Heart left ventricle (tissue), 16 donors: ENCODE measurements at regions not wholly inside any gene's neighbourhood (a gene's known extent, or its start where the extent isn't known, plus 50 kb on each side); places are given as distances from the start of the nearest gene placed in this dataset.

Source experiments
- ATAC-seq, 4 donors: fragments of 200-7000 bp; cut with Tn5 transposase; one replicate each; pipeline ENCODE4 v1.9.1; 2020 to 2022; ENCODE audit warnings: moderate library complexity in 4 of 4, mild to moderate bottlenecking in 3 of 4, moderate number of reproducible peaks in 1 of 4
- DNase-seq, 5 donors: peaks; one replicate each; pipeline ENCODE4 v3.0.0-alpha.2; 2020
- H3K27ac ChIP-seq, 12 donors: fragments of 200-600 bp; sonication (generic) in 4 of 12; one replicate each; pipeline versions ENCODE4 v1.5.0 to v1.8.0; 2016 to 2022; ENCODE audit warnings: mild to moderate bottlenecking in 2 of 12
- H3K27me3 ChIP-seq, 9 donors: fragments of 200-600 bp; sonication (generic) in 2 of 9; one replicate each; pipeline versions ENCODE4 v1.5.1 to v1.8.0; 2016 to 2022; ENCODE audit warnings: mild to moderate bottlenecking in 3 of 9
- H3K36me3 ChIP-seq, 9 donors: fragments of 200-600 bp; sonication (generic) in 2 of 9; one replicate each; pipeline versions ENCODE4 v1.5.0 to v1.8.0; 2018 to 2022; ENCODE audit warnings: mild to moderate bottlenecking in 2 of 9
- H3K4me1 ChIP-seq, 12 donors: fragments of 200-600 bp; sonication (generic) in 4 of 12; one replicate each; pipeline versions ENCODE4 v1.5.0 to v1.8.0; 2016 to 2022; ENCODE audit warnings: mild to moderate bottlenecking in 3 of 12
- H3K4me3 ChIP-seq, 12 donors: fragments of 200-600 bp; sonication (generic) in 4 of 12; one replicate each; pipeline versions ENCODE4 v1.5.0 to v1.8.0; 2017 to 2022; ENCODE audit warnings: mild to moderate bottlenecking in 9 of 12, moderate library complexity in 4 of 12
- H3K9me3 ChIP-seq, 12 donors: fragments of 200-600 bp; sonication (generic) in 4 of 12; one replicate each; pipeline versions ENCODE4 v1.5.0 to v1.8.0; 2016 to 2022; ENCODE audit warnings: mild to moderate bottlenecking in 1 of 12
- POLR2A ChIP-seq, 2 donors: fragments of 450-650 bp; IDR thresholded peaks; one replicate each; pipeline ENCODE4 v1.6.1; 2017; ENCODE audit warnings: antibody characterized with exemption in 2 of 2, mild to moderate bottlenecking in 2 of 2, moderate library complexity in 2 of 2
- WGBS, 4 donors: extraction: QIAGEN DNeasy Blood & Tissue Kit in 2 of 4; methylation state at CpG; one replicate each; pipeline versions ENCODE4 v1.1.5 to v1.1.7; 2013 to 2018; 5-methylcytosine and 5-hydroxymethylcytosine counted together
- intact Hi-C, 10 donors: fragments of 100-400 bp; cut with DNase I; formaldehyde crosslinking; loops; one replicate each; pipeline versions ENCODE4 v1.11.1 to v1.14.2; 2022
- TF ChIP-seq, protein P1 (sequence below), 12 donors: fragments of 200-600 bp; sonication (generic) in 4 of 12; IDR thresholded peaks; one replicate each; pipeline versions ENCODE4 v1.5.0 to v1.8.0; 2018 to 2022; ENCODE audit warnings: antibody characterized with exemption in 12 of 12, mild to moderate bottlenecking in 5 of 12
- donor health status: ischemic (EF 13 %, LVEDD 7.1; RV severe dilation, severe dysfunction).
- donor health status: healthy with polysubstance abuse.
- donor health status: DM: no; HTN: yes; CAD: no.
- donor health status: DM: no; HTN: no; CAD: no.
- donor health status: ischemic (EF 25% LVEDD 6.9; RV normal size, moderate dysfunction).
- donor health status: ischemic (EF 25% LVEDD 5.7; RV mildly dilated, moderate dysfunction).
- donor health status: healthy.
- donor health status: DM: yes; HTN: yes; CAD: no.
- donor health status: ischemic (EF 35%, LVEDD 5.7; RV mildly dilated, moderate dysfunction).
- donor health status: nonischemic (EF 11% LVEDD 7.7; RV severe dilation, severe dysfunction).
- donor health status: DM: yes; HTN: yes; CAD: no.
- donor health status: PGD.
- donor health status: ischemic (EF 29% LVEDD 5.4; RV normal size, mild dysfunction).
- donor health status: nonischemic (EF 23%, LVEDD 6.1; RV moderate dilation, normal function).

DNA sequence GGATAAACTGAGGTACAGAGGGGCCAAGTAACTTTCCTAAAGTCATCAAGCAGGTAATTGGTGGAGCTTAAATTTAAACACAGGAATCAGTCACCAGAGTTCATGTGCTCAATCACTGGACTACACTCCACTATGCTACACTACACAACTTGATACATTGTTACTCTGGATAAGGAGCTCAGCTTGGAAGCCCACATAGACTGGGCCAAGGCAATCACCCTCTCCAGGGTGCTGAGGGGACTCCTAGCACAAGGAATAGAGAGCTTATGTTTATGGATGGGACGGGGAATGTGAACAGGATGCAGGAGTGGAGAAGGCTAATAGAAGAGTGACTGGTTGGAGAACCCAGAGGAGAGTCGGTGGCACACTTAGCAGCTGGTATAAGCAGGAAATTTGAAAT is 113.5 kb upstream of the NFIB start:
- Histone ChIP-seq H3K27me3 (no peaks in the 10 kb centered on the region), H3K27ac (no peak overlapping the region), H3K9me3 (no peaks in the 10 kb centered on the region), H3K4me3 (no peak overlapping the region), H3K36me3 (no peaks in the 10 kb centered on the region), H3K4me1 (peaks cover 0 to 26% (median 9%) of the 10 kb centered on the region in 12 donors)
- intact Hi-C loops, result loop anchor here in 5 of 10 donors (5.0 to 10.0 kb wide), 5 partner anchors 75 to 1080 kb away; no protein-coding TSS in a partner anchor
- WGBS, 4 donors, result 88 to 98% (median 93%) methylated on average over 2 of the region's 2 CpGs
- TF ChIP-seq POLR2A (IDR thresholded peaks at IDR 0.05), result no peak
- TF ChIP-seq, protein P1, sequence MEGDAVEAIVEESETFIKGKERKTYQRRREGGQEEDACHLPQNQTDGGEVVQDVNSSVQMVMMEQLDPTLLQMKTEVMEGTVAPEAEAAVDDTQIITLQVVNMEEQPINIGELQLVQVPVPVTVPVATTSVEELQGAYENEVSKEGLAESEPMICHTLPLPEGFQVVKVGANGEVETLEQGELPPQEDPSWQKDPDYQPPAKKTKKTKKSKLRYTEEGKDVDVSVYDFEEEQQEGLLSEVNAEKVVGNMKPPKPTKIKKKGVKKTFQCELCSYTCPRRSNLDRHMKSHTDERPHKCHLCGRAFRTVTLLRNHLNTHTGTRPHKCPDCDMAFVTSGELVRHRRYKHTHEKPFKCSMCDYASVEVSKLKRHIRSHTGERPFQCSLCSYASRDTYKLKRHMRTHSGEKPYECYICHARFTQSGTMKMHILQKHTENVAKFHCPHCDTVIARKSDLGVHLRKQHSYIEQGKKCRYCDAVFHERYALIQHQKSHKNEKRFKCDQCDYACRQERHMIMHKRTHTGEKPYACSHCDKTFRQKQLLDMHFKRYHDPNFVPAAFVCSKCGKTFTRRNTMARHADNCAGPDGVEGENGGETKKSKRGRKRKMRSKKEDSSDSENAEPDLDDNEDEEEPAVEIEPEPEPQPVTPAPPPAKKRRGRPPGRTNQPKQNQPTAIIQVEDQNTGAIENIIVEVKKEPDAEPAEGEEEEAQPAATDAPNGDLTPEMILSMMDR (IDR thresholded peaks at IDR 0.05), result no peak
- ATAC-seq, result no peak
- no peak for DNase-seq

DNA sequence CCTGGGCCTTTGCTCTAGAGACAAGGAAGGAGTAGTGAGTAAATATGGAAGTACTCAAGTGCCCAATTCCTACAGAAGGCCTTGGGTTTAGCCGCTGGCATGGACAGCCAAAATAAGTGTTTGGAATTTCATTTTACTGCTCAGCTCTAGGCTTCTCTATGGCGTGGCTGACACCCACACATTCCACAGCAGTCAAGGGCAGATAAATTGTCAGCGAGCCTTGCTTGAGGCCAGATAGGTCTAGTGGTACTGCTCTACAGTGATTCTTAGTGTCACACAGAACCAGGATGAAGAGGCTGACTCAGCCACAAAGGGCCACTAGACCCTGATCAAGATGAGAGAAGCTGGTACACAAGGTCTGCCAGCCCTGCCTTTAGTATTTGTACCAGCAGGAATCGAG is 111.0 kb upstream of the NFIB start:
- peak overlapping the region in 2 of 12 donors; percentile 18 to 21 for H3K27ac ChIP-seq
- no peak overlapping the region for H3K4me3 ChIP-seq
- DNase-seq (no peak), ATAC-seq (peak; percentile 14 to 69 (median 50))
- no peaks in the 10 kb centered on the region for H3K9me3 ChIP-seq
- peaks cover 0 to 24% (median 9%) of the 10 kb centered on the region in 12 donors for H3K4me1 ChIP-seq
- no peaks in the 10 kb centered on the region for H3K36me3 ChIP-seq
- intact Hi-C loops, result loop anchor here in 5 of 10 donors (5.0 to 10.0 kb wide), 5 partner anchors 73 to 1078 kb away; no protein-coding TSS in a partner anchor
- WGBS, 4 donors, result 56 to 67% (median 59%) methylated on average over 4 of the region's 4 CpGs
- no peaks in the 10 kb centered on the region for H3K27me3 ChIP-seq
- TF ChIP-seq, protein P1 (IDR thresholded peaks at IDR 0.05), result no peak
- no peak for TF ChIP-seq POLR2A (IDR thresholded peaks at IDR 0.05)

DNA sequence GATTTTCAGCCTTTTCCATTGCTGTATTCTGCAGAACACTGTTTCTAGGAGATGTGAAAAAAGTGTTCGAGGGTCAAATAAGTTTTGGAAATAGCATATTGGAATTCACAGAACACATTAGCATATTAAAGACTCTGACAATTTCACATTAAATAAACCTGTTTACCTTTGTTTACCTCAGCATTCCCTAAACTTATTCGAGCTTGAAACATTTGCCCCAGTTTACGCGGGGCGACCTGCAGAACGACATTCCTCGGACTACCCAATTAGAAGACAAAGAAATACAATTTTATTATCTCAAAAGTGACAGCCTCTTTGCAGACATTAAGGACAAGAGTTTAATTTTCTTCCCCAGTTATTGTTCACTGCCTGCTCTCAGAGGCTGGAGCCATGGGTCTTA is 110.3 kb upstream of the NFIB start:
- intact Hi-C loops, result loop anchor here in 1 of 10 donors (10.0 kb wide), 1 partner anchor 1069 kb away; no protein-coding TSS in a partner anchor
- 91 to 95% (median 94%) methylated on average over 7 of the region's 7 CpGs for WGBS, 4 donors
- TF ChIP-seq POLR2A (IDR thresholded peaks at IDR 0.05), result no peak
- no peaks in the 10 kb centered on the region for H3K9me3 ChIP-seq
- H3K4me1 ChIP-seq, result peaks cover 0 to 24% (median 9%) of the 10 kb centered on the region in 12 donors
- no peak overlapping the region for H3K27ac ChIP-seq
- DNase-seq, result no peak
- H3K27me3 ChIP-seq, result no peaks in the 10 kb centered on the region
- H3K4me3 ChIP-seq, result no peak overlapping the region
- ATAC-seq, result no peak
- no peaks in the 10 kb centered on the region for H3K36me3 ChIP-seq

DNA sequence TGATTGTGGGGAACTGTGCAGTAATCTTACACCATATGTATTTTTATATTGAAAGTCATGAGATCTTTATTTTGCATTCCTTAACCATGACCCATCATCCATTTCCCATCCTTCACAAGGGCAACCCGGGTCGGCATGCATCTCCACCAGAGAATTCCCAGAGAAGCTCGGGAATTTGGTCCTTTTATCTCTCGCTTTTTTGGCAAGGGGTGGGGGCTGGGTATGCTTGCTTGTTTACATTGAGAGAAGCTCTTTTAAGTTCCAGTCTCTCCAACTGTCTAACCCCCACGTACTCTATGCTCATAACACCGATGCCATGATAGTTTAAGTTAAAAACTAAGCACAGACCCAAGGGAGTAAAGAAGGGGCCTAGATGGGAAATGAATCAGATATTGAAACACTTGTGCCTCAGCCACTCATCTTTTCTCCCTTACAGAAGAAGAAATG is 109.9 kb upstream of the NFIB start:
- TF ChIP-seq, protein P1 (IDR thresholded peaks at IDR 0.05), result no peak
- TF ChIP-seq POLR2A (IDR thresholded peaks at IDR 0.05), result no peak

DNA sequence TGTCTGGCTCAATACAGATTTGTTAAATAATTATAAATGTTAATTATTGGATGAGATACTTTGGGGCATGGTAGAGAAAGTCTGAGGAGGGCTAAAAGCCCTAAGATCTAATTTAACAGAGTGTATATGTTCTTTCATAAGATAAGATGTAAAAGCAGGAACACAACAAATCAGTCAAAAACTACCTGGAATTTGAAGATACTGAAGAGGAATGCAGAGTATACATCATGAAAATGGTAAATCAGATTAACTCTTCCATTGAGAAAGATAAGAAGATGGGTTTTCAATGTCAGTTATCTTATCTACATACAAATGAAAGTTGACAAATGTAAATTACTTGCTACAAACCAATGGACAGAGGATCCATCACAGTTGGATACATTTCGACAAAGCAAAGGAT is 107.3 kb upstream of the NFIB start:
- DNase-seq (no peak), ATAC-seq (no peak)
- Histone ChIP-seq H3K36me3 (no peaks in the 10 kb centered on the region), H3K27me3 (no peaks in the 10 kb centered on the region), H3K9me3 (no peaks in the 10 kb centered on the region), H3K4me1 (peaks cover 0 to 9% (median 0%) of the 10 kb centered on the region in 12 donors), H3K4me3 (no peak overlapping the region), H3K27ac (no peak overlapping the region)
- TF ChIP-seq, protein P1 (IDR thresholded peaks at IDR 0.05), result no peak
- TF ChIP-seq POLR2A (IDR thresholded peaks at IDR 0.05), result no peak
- intact Hi-C loops, result loop anchor here in 1 of 10 donors (10.0 kb wide), 1 partner anchor 1066 kb away; no protein-coding TSS in a partner anchor
- 91 to 96% (median 92%) methylated on average over 1 of the region's 1 CpG for WGBS, 4 donors

More for the DNA sequence above, 109.9 kb upstream of the NFIB start:
- no peak overlapping the region for H3K27ac ChIP-seq
- peaks cover 0 to 19% (median 7%) of the 10 kb centered on the region in 12 donors for H3K4me1 ChIP-seq
- intact Hi-C loops, result loop anchor here in 1 of 10 donors (10.0 kb wide), 1 partner anchor 1069 kb away; no protein-coding TSS in a partner anchor
- no peaks in the 10 kb centered on the region for H3K27me3 ChIP-seq
- H3K9me3 ChIP-seq, result no peaks in the 10 kb centered on the region
- H3K4me3 ChIP-seq, result no peak overlapping the region
- no peak for ATAC-seq
- 62 to 74% (median 68%) methylated on average over 6 of the region's 6 CpGs for WGBS, 4 donors
- no peak for DNase-seq
- H3K36me3 ChIP-seq, result no peaks in the 10 kb centered on the region
